K562 (cell line): ENCODE measurements at regions not wholly inside any gene's neighbourhood (a gene's known extent, or its start where the extent isn't known, plus 50 kb on each side); places are given as distances from the start of the nearest gene placed in this dataset.

ENCODE experiments used
- ATAC-seq: fragments of 200-7000 bp; cut with Tn5 transposase; 3 replicates; pipeline ENCODE4 v1.9.1; 2020; ENCODE audit warnings: moderate library complexity
- BruUV-seq: library from RNA; stranded (reverse); fragments of 400-500 nt; replicated peaks from 2 replicates; lab custom pipeline; 2021; lab: Mats Ljungman, UMichigan
- CTCF ChIA-PET: fragments of 300-600 bp; formaldehyde crosslinking; extraction: SDS; loops from one replicate; lab custom pipeline; 2021; ENCODE audit warnings: low intra/inter-chr PET ratio; lab: Yijun Ruan, JAX
- POLR2A ChIA-PET: fragments of 300-600, 350-650 bp; sonication (Branson Sonifier 250); formaldehyde crosslinking; extraction: SDS; loops from one replicate; lab custom pipeline; 2021; ENCODE audit warnings: antibody characterized with exemption, inconsistent platforms; lab: Yijun Ruan, JAX
- DNase-seq, 4 experiments: peaks; one replicate each; pipeline versions ENCODE4 v3.0.0 to v3.0.0-alpha.2; 2011 to 2018; ENCODE audit warnings: low spot score in 3 of 4, mixed read lengths in 3 of 4; ENCODE audit errors: extremely low read depth in 1 of 4
- FAIRE-seq: peaks from 2 replicates; lab custom pipeline; 2011; peaks lifted over from hg19 to GRCh38; lab: Jason Lieb, UNC
- H2AFZ ChIP-seq: 2 replicates; pipeline ENCODE4 v1.6.0; 2011; ENCODE audit warnings: low read depth, low read length, control low read depth, inconsistent platforms
- H3K27ac ChIP-seq: fragments of 200-600 bp; 3 replicates; pipeline ENCODE4 v1.8.0; 2011; ENCODE audit warnings: low read depth, mild to moderate bottlenecking, control low read depth, inconsistent platforms, low read length, moderate library complexity, mixed read lengths; ENCODE audit errors: extremely low read depth
- H3K27me3 ChIP-seq, 2 experiments: fragments of 300-600 bp in 1 of 2; 2 replicates in 1 of 2; 3 replicates in 1 of 2; pipeline versions ENCODE4 v1.6.0 to v1.8.0; 2011; ENCODE audit warnings: inconsistent platforms in 2 of 2, low read length in 2 of 2, mild to moderate bottlenecking in 1 of 2, mixed read lengths in 1 of 2, moderate library complexity in 1 of 2; ENCODE audit not compliant: control insufficient read depth in 2 of 2, insufficient read depth in 2 of 2
- H3K36me3 ChIP-seq: fragments of 300-600 bp; 3 replicates; pipeline ENCODE4 v1.8.0; 2011; ENCODE audit warnings: mild to moderate bottlenecking, low read length, inconsistent platforms; ENCODE audit not compliant: control insufficient read depth, insufficient read depth
- H3K4me1 ChIP-seq, 2 experiments: fragments of 200-600 bp in 1 of 2; replicated peaks in 1 of 2; 2 replicates in 1 of 2; 3 replicates in 1 of 2; pipeline versions ENCODE4 v1.5.1 to v1.8.0; 2011; ENCODE audit warnings: inconsistent platforms in 2 of 2, low read length in 2 of 2, mild to moderate bottlenecking in 1 of 2, mixed read lengths in 1 of 2, moderate library complexity in 1 of 2; ENCODE audit not compliant: control insufficient read depth in 2 of 2, insufficient read depth in 2 of 2
- H3K4me2 ChIP-seq: 2 replicates; pipeline ENCODE4 v1.6.1; 2011; ENCODE audit warnings: low read length, control low read depth, inconsistent platforms, mixed read lengths; ENCODE audit not compliant: insufficient read depth
- H3K4me3 ChIP-seq: fragments of 200-600 bp; sonication (generic), shearing (Covaris generic); 2 replicates; pipeline ENCODE4 v1.5.1; 2016; ENCODE audit warnings: control low read depth, inconsistent platforms
- H3K79me2 ChIP-seq: fragments of 200-600 bp; 3 replicates; pipeline ENCODE4 v1.8.0; 2011; ENCODE audit warnings: low read length, inconsistent platforms; ENCODE audit not compliant: control insufficient read depth, insufficient read depth
- H3K9ac ChIP-seq, 2 experiments: 2 replicates each; pipeline versions ENCODE4 v1.6.0 to v1.6.1; 2011; ENCODE audit warnings: low read depth in 2 of 2, low read length in 2 of 2, control low read depth in 1 of 2, inconsistent platforms in 1 of 2, mild to moderate bottlenecking in 1 of 2, mixed read lengths in 1 of 2; ENCODE audit not compliant: insufficient read depth in 1 of 2
- H3K9me1 ChIP-seq: one replicate; pipeline ENCODE4 v1.6.0; 2011; ENCODE audit warnings: inconsistent platforms, mild to moderate bottlenecking, low read length, moderate library complexity; ENCODE audit not compliant: control insufficient read depth, insufficient read depth
- H3K9me3 ChIP-seq: replicated peaks from 2 replicates; pipeline ENCODE4 v1.5.1; 2011; ENCODE audit warnings: low read depth, low read length, inconsistent platforms; ENCODE audit not compliant: control insufficient read depth, insufficient read depth
- H4K20me1 ChIP-seq: replicated peaks from 2 replicates; pipeline ENCODE4 v1.6.1; 2011; ENCODE audit warnings: low read length, inconsistent platforms, mixed read lengths; ENCODE audit not compliant: control insufficient read depth, insufficient read depth
- AFF4 ChIP-seq: sonication (generic); formaldehyde crosslinking; IDR thresholded peaks from 2 replicates; pipeline ENCODE4 v1.8.0; 2023; ENCODE audit warnings: mild to moderate bottlenecking, missing genetic modification reagents
- ASH1L ChIP-seq: fragments of 450-650 bp; IDR thresholded peaks from 2 replicates; pipeline ENCODE4 v1.6.1; 2018; ENCODE audit warnings: borderline replicate concordance, mild to moderate bottlenecking, low read depth; ENCODE audit not compliant: partially characterized antibody
- CHD1 ChIP-seq: fragments of 200-600 bp; sonication (generic); IDR thresholded peaks from one replicate; pipeline ENCODE4 v1.6.1; 2012; ENCODE audit warnings: mild to moderate bottlenecking, moderate library complexity, low read length, inconsistent platforms
- FOS ChIP-seq: IDR thresholded peaks from 3 replicates; pipeline ENCODE4 v1.6.1; 2011; ENCODE audit not compliant: insufficient read length; ENCODE audit errors: extremely low read depth
- HNRNPH1 ChIP-seq: fragments of 200-400 bp; formaldehyde crosslinking; optimal IDR thresholded peaks from 2 replicates; pipeline ENCODE3; 2017; ENCODE audit warnings: low read depth, mild to moderate bottlenecking, low read length, moderate library complexity
- JUNB ChIP-seq: fragments of 450-650 bp; formaldehyde crosslinking; conservative IDR thresholded peaks from 2 replicates; pipeline ENCODE4 v1.4.0; 2020; ENCODE audit warnings: mild to moderate bottlenecking
- NONO ChIP-seq, 2 experiments: fragments of 200-400 bp in 1 of 2; fragments of 450-650 bp in 1 of 2; formaldehyde crosslinking in 1 of 2; IDR thresholded peaks; 2 replicates each; pipeline ENCODE4 v1.6.1; 2017; ENCODE audit warnings: low read depth in 2 of 2, mild to moderate bottlenecking in 2 of 2, moderate library complexity in 2 of 2, low read length in 1 of 2
- POLR2H ChIP-seq: IDR thresholded peaks from 2 replicates; pipeline ENCODE4 v1.6.1; 2016; ENCODE audit warnings: missing genetic modification characterization, low read depth, mild to moderate bottlenecking, control low read depth, missing compliant biosample characterization, moderate library complexity
- SAFB2 ChIP-seq: fragments of 200-400 bp; formaldehyde crosslinking; IDR thresholded peaks from 2 replicates; pipeline ENCODE4 v1.6.1; 2018; ENCODE audit warnings: borderline replicate concordance, low read length, low read depth, moderate library complexity; ENCODE audit not compliant: severe bottlenecking
- SIX5 ChIP-seq, 2 experiments: IDR thresholded peaks; 2 replicates each; pipeline ENCODE4 v1.6.1; 2011; ENCODE audit warnings: low read length in 2 of 2, borderline replicate concordance in 1 of 2, low read depth in 1 of 2, mild to moderate bottlenecking in 1 of 2, moderate library complexity in 1 of 2; ENCODE audit not compliant: insufficient read depth in 1 of 2
- TCF7L2 ChIP-seq: fragments of 150-350 bp; IDR thresholded peaks from 2 replicates; pipeline ENCODE4 v1.6.1; 2016; ENCODE audit warnings: low read depth, mild to moderate bottlenecking, low read length, moderate library complexity
- TEAD4 ChIP-seq, 2 experiments: sonication (generic) in 1 of 2; formaldehyde crosslinking in 1 of 2; IDR thresholded peaks; 2 replicates each; pipeline versions ENCODE4 v1.6.1 to v1.8.0; 2012 to 2022; ENCODE audit warnings: borderline replicate concordance in 1 of 2, inconsistent platforms in 1 of 2, low read length in 1 of 2, mild to moderate bottlenecking in 1 of 2, missing genetic modification reagents in 1 of 2
- ZBED1 ChIP-seq: IDR thresholded peaks from 2 replicates; pipeline ENCODE4 v1.6.1; 2014
- ZNF124 ChIP-seq: sonication (generic); formaldehyde crosslinking; IDR thresholded peaks from 2 replicates; pipeline ENCODE4 v1.8.1; 2022; ENCODE audit warnings: missing genetic modification reagents
- ZZZ3 ChIP-seq: fragments of 450-650 bp; IDR thresholded peaks from 2 replicates; pipeline ENCODE4 v1.6.1; 2016; ENCODE audit warnings: antibody characterized with exemption, mild to moderate bottlenecking, moderate library complexity
- WGBS: fragments of 100-300 bp; shearing (Covaris generic); methylation state at CpG from one replicate; pipeline ENCODE4 v1.1.6; 2016; ENCODE audit warnings: low coverage, mixed read lengths; ENCODE audit not compliant: insufficient coverage; ENCODE audit errors: missing lambda C conversion rate; 5-methylcytosine and 5-hydroxymethylcytosine counted together
- in situ Hi-C: fragments of 300-500 bp; cut with MboI; formaldehyde crosslinking; loops from 4 replicates; pipeline ENCODE4 v1.15.0; 2018; ENCODE audit warnings: inconsistent platforms, mixed read lengths
- intact Hi-C: fragments of 100-400 bp; cut with micrococcal nuclease; formaldehyde crosslinking; loops from 2 replicates; pipeline ENCODE4 v1.14.2; 2022

- no peak for TF ChIP-seq SAFB2
- TF ChIP-seq HNRNPH1 = no peak
Observed at GRCh38 chr5:133781436-133782225, 169.3 kb upstream of the FSTL4 start (continued).

GRCh38 chr5:133780619-133781280 lies 168.4 kb upstream of the FSTL4 start:
- WGBS = 0% methylated on average over 8 of the region's 8 CpGs
- Histone ChIP-seq H3K9me3 (no peaks in the 10 kb centered on the region), H3K4me3 (no peak overlapping the region), H3K9ac (no peak overlapping the region), H3K9me1 (no peaks in the 10 kb centered on the region), H4K20me1 (0 out of 2 replicates have a peak, but pooled peaks cover 3% of the 10 kb centered on the region), H3K4me1 (no peaks in the 10 kb centered on the region), H3K27me3 (peaks cover 6 to 51% of the 10 kb centered on the region in 2 experiments), H3K4me2 (no peak overlapping the region), H3K27ac (no peak overlapping the region), H3K36me3 (no peaks in the 10 kb centered on the region), H3K79me2 (no peaks in the 10 kb centered on the region), H2AFZ (no peak overlapping the region)
- DNase-seq (no peak), ATAC-seq (no peak), FAIRE-seq (no peak)
- in situ Hi-C loops (no loop called here), intact Hi-C loops (no loop called here)
- ChIA-PET CTCF (no interaction called here), POLR2A (no interaction called here)
- BruUV-seq = no TSS peak
- no peak for TF ChIP-seq ASH1L
- no peak for TF ChIP-seq ZNF124 (CRISPR knock-in tag)
- TF ChIP-seq AFF4 (CRISPR knock-in tag) = no peak
- no peak for TF ChIP-seq NONO (IDR thresholded peaks at IDR 0.05; ENCODE audit: low read depth in 2 of 2, low read length in 1 of 2)
- TF ChIP-seq ZBED1 = no peak
- no peak for TF ChIP-seq POLR2H (tag)
- TF ChIP-seq FOS = no peak
- TF ChIP-seq CHD1 = no peak
- no peak for TF ChIP-seq TEAD4 (IDR thresholded peaks at IDR 0.05; ENCODE audit: low read length)
- TF ChIP-seq TEAD4 (CRISPR knock-in tag; IDR thresholded peaks at IDR 0.05; ENCODE audit: borderline replicate concordance) = no peak
- TF ChIP-seq SIX5 (IDR thresholded peaks at IDR 0.05; ENCODE audit: borderline replicate concordance in 1 of 2, insufficient read depth in 1 of 2, low read depth in 1 of 2, low read length in 2 of 2) = no peak
- no peak for TF ChIP-seq JUNB (CRISPR knock-in tag)
- no peak for TF ChIP-seq TCF7L2
- TF ChIP-seq ZZZ3 = no peak
